ENCODE measurements at regions not wholly inside any gene's neighbourhood (a gene's known extent, or its start where the extent isn't known, plus 50 kb on each side); places are given as distances from the start of the nearest gene placed in this dataset.
"Not testable (repeated sequence)": the region's sequence is repeated elsewhere in the genome, so short reads cannot be mapped to it uniquely, and the experiment has no call there.

DNA sequence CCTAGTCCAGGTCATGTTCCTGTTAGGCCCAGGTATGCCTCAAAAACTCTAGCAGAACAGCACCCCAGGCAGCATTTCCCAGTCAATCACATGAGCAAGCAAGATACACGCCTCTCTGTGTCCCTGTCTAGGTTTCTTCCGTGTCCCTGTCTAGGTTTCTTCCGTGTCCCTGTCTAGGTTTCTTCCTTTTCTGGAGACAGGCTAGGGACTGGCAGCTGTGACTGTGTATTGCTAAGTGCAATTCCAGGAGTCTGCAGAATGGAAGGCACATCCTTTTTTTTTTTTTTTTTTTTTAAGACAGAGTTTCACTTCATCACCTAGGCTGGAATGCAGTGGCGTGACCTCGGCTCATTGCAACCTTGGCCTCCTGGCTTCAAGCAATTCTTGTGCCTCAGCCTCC, 77.6 kb downstream of the SETD4 start:
- intact Hi-C loops (cut with micrococcal nuclease), result no loop called here

DNA sequence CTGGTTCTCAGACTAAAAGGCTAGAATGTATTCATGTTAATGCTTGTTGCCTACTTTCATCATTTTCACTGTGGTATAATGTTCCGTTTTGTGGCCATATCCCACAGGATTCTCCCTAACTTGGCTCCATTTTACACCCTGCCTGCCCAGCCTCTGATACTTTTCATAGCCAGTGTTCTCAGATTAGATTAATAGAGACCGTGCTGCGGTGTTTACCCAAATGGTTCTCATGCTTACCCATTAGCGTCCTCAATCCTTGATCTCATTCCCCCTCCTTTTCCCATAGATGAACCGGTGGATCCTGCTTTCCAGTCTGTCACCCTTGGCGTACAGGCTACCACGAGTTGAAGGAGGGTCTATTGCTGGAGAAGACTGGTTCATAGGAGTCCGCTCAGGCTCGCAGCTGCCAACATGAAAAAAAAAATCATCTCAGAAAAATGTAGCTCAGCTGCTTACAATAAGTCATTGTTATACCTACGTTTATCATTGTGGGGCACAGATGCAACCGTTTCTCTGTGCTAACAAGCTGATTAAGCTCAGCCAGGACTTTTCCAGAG, 78.7 kb downstream of the SETD4 start:
- intact Hi-C loops (cut with micrococcal nuclease), result no loop called here

DNA sequence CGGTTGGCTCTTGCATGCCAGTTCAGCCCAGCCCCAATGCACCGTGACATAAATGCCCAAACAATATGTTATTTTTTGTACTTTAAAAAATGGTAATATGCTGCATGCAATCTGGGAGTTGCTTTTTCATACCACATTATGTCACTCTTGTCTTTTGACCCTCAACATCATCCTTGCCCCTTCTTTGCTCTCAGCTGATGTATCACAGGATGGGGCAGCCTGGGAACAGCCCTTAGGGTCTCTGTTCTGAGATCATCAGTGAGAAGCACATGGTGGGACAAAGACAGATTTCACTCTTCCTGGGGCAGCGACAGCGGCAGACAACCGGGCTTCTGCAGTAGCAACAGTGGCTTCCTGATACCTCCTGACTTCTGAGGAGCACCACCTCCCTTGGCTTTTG, 79.5 kb downstream of the SETD4 start:
- intact Hi-C loops (cut with micrococcal nuclease), result no loop called here

DNA sequence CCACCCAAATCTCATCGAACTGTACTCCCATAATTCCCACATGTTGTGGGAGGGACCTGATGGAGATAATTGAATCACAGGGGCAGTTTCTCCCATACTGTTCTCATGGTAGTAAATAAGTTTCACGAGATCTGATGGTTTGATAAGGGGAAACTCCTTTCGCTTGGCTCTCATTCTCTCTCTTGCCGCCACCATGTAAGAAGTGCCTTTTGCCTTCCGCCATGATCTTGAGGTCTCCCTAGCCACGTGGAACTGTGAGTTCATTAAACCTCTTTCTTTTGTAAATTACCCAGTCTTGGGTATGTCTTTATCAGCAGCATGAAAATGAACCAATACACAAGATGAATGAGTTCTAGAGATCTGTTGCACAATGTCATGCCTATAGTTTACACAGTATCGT, 82.5 kb downstream of the SETD4 start:
- intact Hi-C loops (cut with micrococcal nuclease), result not testable (repeated sequence)

DNA sequence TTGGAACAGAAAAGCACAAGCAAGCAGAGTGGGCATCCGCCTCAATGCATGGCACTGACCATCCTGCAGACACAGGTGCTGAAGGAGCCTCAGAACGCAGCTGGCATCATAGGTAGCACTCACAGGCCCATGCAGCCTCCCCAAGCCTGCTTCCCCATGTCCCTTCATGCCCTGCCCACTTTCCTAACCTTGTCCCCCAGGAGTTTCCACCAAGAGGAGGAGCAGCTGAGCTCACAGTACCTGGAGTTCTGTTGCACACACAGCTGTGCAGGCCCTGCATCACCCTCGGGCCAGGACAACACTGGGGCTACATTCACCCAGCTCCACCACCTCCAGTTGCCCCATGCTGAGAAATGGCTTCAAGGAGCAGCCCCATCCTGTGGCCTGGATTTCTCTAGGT, 83.4 kb downstream of the SETD4 start:
- intact Hi-C loops (cut with micrococcal nuclease), result no loop called here

DNA sequence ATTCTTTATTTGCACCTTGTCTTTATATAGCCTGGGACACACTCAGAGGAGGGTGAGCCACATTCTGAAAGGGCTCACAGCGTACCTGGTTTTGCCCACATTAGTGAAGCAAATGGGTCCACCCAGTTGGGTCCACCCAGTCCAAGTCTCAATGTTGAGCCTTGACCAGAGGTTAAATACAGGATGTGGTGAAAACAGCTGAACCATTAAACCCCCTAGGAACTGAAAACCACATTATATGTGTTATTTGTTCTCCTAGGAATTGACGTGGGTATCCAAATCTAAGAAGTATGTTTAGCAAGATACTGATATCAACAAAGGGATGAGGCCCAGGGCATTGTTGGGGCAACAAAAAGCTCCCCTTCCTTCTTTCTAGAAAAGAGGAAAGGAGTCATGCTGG, 83.8 kb downstream of the SETD4 start:
- intact Hi-C loops (cut with micrococcal nuclease), result no loop called here

DNA sequence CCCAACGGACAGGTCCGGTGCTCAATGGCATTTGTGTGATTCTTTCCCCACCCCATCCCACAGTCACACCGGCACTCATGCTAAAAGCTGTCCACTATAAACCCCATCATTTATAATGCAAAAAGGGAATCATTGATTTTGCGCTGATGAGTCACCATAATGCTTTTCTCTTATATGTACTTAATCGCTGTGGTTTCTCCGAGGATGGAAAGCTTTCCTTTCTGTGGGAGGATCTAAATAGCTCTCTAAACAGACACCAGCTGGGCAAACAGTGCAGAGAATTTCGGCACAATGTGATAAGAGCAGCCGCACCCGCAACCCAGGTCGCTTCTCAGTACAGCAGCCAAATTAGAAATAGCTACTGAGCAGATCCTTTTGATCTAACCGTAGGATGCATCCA, 85.6 kb downstream of the SETD4 start:
- intact Hi-C loops (cut with micrococcal nuclease), result no loop called here

DNA sequence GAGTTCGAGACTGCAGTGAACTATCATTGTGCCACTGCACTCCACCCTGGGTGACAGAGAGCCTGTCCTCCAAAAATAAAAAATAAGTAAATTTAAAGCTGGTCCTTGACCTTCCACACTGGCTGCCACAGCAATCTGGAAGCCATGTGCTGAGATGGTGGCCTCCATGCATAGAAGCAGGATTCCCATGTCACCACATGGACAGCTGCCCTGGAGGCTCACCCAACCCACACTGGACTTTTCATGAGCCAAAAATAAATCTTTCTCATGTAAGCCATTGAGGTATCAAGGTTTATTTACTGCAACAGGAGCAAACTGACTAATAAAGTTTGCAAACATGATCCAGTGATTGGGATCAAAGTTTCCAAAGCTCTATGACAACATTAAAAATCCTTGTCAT, 88.5 kb downstream of the SETD4 start:
- intact Hi-C loops (cut with micrococcal nuclease), result no loop called here

DNA sequence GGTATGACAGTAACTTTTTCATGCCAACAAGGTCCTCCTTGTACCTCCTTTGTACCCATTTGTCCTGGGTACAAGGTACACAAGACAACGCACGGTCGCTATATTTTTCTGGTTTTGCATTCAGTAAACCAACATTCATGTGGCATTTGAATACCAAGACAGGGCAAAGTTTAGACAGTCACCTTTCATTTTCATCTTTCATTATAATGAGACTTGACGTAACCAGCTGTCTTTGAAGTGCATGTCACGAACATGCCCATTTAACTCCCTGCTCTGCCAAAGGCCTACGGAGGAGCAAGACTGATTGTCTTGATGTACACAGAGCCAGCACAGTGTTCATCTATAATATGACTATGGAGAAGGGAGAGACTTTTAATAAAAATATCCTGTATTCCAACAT, 91.0 kb downstream of the SETD4 start:
- intact Hi-C loops (cut with micrococcal nuclease), result no loop called here

DNA sequence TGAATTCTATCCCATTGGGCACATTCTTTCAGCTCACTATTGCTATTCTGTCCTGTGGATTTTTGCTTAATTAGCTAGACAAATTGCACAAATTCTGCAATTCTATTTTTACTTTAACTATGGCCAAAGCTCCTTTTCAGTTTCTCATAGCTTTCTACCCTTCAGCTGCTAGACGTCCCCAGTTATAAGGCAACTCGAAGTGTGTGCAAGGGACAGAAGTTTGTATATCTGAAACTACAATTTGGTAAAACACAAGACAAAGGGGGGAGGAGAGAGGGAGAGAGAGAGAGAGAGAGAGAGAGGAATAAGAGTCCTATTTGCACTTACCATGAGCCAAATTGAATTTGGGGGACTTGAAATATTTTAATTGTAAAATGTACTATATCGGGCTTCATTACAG, 91.8 kb downstream of the SETD4 start:
- intact Hi-C loops (cut with micrococcal nuclease), result no loop called here

DNA sequence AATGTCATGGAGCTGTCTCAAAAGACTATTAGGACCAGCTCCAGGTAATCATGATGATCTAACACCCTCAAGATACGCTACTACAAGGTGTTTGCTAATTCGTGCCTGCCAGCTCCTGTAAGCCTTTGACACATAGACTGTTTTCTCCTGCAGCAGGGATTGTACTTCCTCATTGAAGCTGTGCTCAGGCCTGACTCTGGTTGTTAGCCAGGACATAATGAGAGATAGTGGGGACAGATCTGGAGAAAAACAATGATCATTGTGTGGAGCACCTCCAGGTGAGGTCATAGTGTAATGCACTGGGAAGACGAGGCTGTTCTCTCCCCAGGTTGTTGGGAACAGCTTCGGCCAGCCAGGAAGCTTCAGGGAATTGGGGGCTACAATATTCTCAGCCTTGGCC, 94.6 kb downstream of the SETD4 start:
- intact Hi-C loops (cut with micrococcal nuclease), result no loop called here

DNA sequence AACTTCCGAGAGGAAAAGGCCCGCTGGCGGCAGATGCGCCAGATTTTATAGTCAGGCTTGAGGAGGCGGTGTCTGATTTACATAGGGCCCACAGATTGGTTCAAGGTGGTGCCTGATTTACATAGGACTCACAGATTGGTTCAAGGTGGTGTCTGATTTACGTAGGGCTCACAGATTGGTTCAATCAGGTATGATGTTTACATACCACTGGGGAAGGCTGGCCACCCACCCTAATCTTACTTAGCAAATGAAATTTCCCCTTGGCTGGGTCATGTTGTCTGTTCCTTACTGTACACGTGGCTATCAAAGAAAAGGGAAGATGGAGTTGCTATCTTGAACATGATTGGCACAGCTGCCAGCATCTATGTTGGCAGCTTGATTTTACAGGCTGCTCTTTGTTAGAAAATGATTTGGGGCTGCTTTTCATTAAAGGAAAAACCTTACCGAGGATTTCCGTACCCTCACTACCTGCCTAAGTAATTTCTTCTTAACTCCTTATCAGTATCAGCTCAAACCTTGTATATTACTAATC, 96.3 kb downstream of the SETD4 start:
- intact Hi-C loops (cut with micrococcal nuclease), result no loop called here

DNA sequence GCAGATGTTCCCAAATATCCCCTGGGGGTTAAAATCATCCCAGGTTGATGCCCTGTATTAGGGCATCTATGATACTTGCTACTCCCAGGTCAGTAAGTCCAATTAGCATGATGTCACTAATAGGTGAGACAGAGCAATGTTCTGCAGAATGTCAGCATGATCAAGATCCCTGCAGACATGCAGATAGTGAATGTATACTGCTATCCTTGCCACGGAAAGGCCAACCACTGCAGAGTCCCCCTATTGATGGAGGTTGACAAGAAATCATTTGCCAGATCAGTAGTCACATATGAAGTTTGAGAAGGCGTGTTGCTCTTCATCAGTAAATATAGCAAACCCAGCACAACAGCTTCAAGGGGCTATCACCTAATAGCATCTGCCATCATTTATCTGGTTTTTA, 97.4 kb downstream of the SETD4 start:
- intact Hi-C loops (cut with micrococcal nuclease), result no loop called here

DNA sequence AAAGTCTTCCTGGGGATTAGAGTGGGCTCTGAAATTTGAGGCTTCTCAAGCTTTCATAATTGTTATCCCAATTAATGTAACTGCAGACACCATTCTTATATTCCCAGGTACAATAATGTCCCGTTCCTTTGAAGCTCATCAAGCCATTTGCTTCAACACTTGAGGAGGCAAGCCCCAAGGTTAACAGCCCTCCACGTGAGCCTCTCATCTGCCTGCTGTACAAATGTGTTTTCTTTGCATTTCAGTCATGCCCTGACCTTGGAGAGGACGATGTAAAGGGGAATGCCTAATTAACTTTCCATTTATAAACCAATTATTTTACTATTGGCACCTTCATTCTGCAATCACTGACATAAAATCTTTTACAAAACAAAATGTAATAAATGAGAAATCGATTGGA, 106.3 kb downstream of the SETD4 start:
- intact Hi-C loops (cut with micrococcal nuclease), result no loop called here

DNA sequence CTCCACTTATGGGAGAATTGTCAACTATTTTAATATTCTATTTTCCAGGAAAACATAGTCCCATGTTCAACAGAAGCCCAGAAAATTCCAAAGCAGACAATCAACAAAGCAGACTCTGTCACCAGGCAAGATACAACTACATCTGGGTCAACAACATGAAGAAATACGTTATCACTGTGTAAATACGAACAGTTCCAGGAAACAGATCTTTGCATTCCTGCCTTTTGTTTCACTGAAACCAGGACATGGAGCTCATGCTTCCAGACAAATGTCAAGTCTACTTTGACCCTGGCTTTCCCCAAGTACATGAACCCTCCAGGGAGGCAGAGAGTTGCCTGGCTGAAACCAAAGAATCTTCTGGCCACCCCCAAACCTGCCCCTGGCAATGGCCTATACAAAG, 106.7 kb downstream of the SETD4 start:
- intact Hi-C loops (cut with micrococcal nuclease), result no loop called here

DNA sequence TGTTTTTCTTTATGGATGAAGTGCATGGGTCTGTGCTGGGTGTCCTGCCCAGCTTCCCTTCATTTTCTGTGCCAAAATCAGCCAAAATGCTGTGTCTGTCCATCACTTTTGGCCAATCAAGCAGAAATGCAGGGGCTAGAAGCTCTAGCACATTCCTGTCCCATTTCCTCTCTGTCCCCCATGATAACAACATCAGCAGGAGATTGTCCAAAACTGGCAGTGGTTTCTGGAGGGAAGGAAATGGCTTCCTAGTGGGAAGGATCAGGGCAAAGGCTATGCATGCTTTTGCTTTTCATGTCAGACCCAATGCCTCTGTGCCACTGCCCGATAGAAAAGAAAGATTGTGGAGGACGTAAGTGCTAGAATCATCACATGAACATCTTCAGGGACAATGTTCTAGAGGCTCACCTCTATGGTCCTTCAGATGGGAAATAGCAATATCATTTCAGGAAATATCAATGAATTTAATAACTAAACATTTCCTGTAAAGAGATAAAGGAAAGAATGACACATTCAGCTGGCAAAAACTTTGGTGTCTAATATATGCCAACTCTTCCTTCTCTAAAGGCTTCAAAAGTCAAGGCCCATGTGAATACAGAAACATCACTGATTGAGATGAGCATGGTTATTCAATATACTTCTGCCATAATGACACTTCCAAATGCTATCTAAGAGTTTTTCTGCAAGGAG, 107.5 kb downstream of the SETD4 start:
- intact Hi-C loops (cut with micrococcal nuclease), result no loop called here

DNA sequence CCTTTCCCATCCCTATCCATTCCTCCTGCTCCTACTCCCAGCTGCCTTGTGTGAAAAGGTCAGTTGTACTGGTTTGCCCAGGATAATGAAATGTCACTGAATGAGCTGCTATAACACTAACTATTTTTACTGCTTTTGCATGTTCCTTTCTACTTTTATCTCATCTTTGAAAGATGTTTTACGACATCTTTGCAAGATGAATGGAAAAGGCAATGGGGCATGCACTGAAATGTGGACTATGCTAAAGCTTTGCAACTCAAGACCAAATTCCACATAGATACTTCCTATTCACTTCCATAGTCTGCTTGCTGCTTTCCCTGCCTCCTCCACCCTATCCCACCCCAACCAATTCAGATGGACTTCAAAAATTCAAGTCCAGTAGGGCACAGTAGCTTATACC, 111.3 kb downstream of the SETD4 start:
- intact Hi-C loops (cut with micrococcal nuclease), result no loop called here

DNA sequence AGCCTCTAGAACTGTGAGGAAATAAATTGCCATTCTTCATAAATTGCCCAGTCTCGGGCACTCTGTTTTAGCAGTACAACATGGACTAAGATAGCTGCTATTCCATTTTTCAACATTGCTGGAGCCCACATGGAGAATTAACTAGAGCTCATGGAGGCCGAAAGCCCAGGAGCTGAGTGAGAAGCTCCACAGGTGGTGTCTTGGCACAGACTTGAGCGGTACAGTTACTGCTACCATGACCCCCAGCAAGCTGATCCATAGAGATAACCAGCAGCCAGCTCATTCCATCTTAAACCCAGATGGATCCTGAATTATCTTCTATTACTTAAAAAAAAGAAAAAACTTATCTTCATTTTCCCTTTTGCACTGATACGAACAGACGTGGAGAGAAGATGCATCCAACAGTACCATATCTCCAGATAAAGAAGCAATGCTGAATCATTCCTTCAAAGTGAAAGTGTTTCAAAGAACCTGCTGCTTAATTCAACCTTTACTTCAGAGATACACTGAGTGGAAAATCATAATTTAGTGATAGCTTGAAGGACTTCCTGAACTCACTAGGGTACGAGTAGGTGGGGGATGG, 115.1 kb downstream of the SETD4 start:
- intact Hi-C loops (cut with micrococcal nuclease), result no loop called here

DNA sequence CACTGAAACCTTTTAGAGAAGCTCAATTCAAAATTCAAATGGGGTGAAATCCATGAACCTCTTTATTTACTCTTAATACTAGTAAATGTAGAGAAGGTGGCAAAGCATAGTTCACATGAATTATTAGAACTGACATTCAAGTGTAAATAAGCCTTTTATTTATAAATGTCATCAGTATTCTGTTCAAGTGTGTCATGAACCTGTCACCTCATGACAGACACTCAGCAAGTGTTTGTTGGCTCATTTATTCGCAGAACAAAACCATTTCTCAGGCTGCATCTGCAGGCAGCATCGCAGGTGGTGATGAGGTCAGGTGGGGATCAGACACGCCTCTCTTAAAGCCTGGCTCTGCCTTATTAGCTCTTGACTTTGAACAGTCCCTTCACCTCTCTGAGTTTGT, 116.6 kb downstream of the SETD4 start:
- intact Hi-C loops (cut with micrococcal nuclease), result no loop called here

DNA sequence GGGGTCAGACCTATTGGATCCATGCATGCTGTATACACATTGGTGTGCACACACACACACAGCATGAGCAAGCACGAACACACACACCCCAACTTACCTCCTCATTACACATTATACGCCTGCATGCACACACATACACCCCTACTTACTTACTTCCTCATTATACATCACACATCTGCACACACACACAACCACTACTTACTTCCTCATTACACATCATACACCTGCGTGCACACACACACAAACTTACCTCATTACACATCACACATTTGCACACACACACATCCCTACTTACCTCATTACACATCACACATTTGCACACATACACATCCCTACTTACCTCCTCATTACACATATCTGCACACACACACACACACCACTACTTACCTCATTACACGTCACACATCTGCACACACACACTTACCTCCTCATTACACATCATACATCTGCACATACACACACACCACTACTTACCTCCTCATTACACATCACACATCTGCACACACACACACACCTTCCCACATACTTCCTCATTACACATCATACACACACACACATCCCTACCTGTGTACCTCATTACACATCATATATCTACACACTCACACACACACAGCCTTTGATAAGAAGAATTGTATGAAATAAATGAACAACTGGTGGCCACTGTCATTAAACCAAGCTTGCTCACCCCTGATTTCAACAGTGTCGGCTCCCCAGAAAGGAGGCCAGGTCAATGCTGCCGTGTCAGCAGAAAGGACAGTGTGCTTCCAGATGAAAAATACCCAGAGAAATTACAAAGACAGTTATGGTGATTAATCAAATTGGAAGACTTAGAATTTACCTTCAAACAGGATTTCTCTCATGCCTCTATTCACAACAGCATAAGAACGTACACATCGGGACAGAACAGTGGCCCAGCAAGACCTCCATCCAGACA, 117.8 kb downstream of the SETD4 start:
- intact Hi-C loops (cut with micrococcal nuclease), result no loop called here

DNA sequence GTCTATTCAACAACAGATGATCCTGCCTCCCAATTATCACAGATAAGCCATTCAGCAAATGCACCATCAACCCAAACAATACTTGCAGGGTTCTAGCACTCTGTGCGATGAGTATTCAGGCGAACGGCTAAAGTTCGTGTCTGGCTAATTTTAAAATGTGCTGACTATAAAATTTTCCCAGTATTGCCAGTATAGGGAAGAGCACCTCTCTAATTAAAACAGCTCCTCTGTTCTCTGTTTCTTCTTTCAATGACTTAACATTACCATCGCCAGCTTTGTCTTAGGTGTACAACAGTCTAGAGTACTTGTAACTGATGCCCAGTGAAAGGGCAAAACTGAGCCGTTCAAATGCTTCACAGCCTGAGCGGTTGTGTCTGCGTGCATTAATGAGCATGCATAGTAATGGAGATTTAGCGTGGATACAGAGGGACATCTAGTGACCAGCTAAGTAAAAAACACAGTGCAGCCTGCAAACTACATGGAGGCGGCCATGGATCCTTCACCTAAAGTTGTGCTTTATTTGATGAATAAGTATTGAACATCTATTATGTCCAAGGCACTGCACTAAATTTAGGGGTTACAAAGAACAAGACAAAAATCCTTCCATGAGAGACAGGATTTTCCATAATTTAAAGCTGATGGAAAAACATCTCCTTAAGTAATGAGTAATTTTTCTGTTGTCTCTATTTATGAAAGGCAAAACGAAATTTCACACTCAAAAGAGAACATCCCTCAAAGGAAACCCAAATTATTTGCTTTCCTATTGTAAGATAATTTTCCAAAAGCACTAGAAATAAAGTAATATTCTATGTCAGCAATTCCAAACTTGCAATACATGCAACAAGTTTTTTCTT, 120.0 kb downstream of the SETD4 start:
- intact Hi-C loops (cut with micrococcal nuclease), result no loop called here
